NOMO-1 treated with dmso at 0.1 percent for 144 hours (cell line): ENCODE measurements at regions not wholly inside any gene's neighbourhood (a gene's known extent, or its start where the extent isn't known, plus 50 kb on each side); places are given as distances from the start of the nearest gene placed in this dataset.
A peak's percentile ranks its signal among the peaks of the same experiment; 100 is the strongest.

Source experiments
- DNase-seq: peaks from one replicate; lab custom pipeline; 2025; ENCODE audit not compliant: unreplicated experiment; lab: John Stamatoyannopoulos, UW

DNA sequence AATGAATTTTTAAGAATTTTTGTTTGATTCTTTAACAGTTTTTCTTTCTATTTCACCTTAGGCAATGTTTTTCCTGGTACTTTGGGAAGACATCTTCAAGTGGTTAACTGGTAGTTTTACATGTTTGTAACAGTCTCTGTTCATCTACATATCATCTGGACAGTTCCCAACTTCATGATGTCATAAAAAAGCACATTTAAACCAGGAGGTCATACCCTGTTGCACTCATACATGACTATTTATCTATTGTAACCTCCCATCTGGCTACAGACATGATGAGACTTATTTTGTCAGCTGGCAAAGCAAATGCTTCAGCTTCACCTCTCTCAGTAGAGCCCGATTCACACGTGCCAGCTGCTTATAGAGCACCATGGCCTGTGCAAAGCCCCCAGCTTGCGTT is 99.8 kb upstream of the YPEL5 start:
- DNase-seq: no peak

DNA sequence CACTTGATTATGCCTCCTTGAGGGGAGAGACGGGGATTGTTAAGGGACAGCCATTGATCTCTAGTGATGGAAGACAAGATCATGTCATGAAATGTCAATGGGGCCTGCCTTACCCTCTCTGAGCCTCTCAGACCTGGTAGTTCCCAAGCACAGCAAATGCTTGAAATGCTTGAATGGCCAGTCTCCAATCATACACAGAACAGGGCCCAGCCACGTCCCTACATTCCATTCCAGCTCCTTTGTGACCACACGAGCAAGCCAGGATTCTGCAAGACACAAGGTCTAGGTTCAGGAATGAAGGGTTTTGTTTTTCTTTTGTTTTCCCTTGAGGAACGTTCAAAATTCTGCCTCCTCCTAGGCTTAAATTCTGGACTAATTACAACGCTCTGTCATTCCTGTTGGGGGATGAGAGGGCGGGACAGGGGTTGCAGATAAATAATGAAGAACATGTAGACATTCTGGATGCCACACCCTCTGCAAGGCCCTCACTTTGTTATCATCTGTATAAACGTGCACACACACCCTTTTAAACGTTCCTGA is 98.1 kb upstream of the YPEL5 start:
- DNase-seq: no peak

DNA sequence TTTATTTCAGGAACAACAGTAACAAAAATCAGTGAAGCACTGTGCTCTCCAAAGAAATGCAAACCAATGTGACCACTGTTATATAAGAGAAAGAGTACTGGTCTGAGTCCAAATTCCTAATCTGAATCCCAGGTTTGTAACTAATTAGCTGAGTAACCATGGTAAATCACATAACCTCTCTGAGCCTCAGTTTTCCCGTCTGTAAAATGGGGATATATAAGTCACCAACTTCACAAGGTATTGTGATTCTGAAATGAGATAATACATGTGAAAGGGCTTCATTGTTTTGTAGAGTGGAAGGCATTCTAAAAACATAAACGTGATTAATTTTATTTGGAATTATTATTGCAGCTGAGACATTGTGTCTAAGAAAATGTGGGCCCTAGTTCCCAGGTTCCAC is 91.3 kb upstream of the YPEL5 start:
- DNase-seq: no peak

DNA sequence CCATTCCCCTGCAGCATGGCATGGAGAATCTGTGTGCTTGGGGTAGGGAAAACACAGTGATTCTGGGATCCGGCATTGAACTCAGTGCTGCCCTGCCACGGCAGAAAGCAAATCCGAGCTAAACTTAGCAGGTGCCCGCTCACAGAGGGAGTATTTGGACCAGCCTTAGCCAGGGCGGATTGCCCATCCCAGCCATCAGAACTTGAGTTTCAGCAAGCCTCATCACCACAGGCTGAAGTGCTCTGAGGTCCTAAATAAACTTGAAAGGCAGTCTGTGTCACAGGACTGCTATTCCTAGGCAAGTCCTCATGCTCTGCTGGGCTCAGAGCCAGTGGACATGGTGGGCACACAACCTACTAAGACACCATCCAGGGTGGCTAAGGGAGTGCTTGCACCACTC is 86.2 kb upstream of the YPEL5 start:
- no peak for DNase-seq

DNA sequence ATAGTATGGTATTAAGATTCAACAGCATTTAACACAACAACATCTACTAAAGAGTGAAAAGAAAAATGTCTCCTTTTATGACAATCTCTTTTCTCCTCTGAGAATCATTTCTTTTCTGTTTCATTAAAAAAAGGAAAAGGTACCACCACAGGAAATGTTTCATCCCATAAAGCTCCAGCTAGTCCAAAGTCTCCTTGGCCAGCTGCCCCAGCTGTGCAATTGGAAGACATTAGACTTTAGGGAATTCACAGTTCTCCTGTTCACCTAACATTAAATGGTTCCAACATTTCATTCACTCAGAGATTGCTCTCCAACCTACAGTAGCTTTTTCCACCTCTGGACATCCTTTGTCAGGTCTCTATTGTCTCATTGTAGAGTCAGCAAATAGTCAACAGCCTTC is 78.7 kb upstream of the YPEL5 start:
- DNase-seq: no peak

DNA sequence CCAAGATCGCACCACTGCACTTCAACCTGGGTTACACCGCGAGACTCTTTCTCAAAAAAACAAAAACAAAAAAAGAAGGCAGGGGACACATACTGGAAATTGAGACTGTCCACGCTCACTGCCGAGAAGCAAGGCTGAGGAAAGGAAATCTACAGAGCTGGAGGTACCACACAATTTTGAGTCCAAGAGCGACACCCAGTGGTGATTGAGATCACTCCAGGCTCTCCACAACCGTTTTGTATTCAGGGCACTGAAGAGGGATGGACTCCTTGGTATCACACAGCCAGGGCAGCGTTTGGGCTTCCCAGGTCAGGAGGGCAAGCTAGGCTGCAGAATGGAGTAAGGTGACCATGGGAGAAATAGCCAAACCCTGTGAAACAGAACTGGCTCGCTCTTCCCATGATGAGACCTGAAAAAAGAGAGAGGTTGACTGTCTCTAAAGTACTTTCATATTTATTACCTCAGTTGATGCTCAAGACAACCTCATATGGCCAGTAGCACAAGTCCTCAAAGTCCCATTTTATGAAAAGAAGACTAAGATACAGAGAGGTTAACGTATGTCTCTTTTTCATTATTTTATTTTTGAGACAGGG is 74.5 kb upstream of the YPEL5 start:
- peak; percentile 52 for DNase-seq

DNA sequence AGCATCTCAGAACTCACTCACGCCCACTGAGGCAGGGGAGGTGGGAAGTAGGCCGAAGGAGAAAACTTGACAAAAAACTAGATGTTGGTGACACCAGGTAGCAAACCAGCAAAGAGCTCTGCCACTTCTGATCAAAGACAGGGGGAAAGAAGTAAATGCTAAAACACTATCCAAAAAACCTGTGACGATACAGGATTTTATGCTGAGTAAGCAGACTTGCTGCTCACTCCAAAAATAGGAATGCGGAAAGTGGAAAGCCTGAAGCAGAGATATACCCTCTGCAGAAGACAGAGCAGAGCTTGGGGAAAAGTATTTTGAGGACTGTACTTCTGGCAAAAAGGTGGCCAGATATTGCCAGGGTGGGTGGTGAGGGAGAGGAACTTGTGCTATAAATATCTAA is 73.3 kb upstream of the YPEL5 start:
- DNase-seq: no peak

DNA sequence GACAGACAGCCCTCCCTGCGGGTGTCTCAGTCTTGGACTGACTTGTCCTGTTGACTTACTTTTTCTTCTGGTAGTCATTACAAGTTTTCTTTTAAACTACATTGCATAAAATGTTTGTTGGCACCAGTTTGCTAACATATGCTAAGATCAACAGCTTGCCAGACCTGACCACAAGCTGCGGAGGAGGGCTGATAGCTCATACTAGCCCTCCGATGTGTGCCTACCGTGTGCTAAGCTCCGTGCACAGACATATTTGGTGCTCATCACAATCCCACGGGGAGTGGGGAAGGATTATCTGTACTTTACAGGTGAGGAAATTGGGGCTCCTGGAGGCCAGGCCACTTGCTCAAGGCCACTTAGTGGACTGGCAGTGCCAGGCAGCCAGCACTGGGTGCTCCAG is 72.8 kb upstream of the YPEL5 start:
- no peak for DNase-seq

DNA sequence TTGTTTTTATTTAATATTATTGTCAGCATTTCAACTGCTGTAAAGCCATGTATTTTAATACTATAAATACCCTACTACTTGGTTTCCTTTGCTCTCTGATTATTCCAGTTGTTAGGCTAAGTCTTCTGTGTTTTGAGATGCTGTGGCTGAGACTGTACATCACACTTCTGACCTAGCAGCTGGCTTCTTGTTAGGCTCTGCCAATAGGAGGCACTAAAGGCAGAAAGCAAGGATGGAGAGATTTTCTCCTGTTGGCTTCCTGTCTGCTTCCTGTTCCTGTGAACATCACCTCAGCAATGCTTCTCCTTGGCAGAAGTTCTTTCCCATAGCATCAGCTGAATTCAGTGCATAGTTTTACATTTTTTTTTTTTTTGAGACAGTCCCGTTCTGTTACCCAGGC is 68.3 kb upstream of the YPEL5 start:
- no peak for DNase-seq

DNA sequence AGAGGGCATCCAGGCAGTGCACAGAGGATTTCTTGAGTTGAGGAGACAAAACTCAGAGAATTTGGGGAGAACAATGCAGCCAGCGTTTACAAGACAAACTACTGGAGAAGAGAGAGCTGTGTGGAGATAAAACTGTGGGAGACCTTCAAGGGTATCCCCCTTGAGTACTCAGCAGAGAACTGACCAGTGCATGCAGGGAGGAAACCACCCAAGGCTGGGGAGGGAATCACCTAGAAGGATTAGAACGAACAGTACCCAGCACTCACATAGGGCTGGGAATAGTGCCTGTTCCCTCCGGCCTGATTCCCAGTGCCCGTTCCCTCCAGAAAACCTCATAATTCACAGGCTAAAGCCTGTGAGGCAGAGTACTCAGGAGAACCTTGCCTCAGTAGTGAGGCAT is 61.9 kb upstream of the YPEL5 start:
- DNase-seq: no peak

DNA sequence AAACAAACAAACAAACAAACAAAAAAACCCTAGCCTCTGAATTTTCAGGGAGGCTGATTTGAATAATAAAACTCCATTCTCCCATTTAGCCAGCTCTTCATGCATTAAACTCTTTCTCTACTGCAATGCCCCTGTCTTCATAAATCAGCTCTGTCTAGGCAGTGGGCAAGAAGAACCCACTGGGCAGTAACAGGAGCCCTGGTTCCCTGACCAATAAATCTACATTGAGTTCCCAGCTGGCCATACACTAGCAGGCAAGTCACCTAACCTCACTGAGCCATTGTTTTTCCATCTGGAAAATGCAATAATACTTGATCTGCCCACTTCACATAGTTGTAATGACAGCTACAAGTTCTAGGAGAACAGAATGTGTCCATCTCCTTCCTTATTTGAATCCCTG is 57.6 kb upstream of the YPEL5 start:
- DNase-seq: no peak

DNA sequence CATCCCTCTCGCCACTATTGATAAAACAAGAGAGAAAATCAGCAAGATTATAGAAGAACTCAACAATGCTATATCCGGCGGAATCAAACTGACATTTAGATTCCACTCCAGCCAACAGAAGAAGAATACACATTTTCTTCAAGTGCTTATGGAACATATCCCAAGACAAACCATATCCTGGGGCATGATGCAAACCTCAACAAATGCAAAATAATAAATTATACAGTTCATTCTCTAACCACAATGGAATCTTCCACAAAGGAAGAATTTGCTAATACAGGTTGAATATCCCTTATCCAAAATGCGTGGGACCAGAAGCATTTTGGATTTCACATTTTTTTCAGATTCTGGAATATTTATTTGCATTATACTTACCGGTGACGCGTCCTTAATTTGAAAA is 51.4 kb upstream of the YPEL5 start:
- no peak for DNase-seq

DNA sequence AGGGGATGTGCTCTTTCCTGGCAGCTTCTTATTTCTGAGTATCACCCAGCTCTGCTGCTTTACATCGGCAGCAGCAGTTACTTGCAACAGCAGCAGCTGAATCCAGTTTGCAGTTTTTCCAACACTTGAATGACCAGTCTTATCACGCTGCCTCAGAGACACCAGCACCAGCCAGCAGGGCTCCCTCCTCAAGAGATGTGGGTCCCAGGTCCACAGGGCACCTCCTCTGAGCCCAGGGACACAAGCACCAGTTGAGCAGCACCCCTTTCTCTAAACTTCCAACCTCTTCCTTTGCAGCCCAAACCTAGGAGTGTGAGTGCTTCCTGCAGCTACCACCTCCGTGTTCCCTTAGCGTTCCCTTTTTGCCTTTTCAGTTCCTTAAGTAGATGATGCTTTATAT is 50.4 kb upstream of the YPEL5 start:
- DNase-seq: no peak
